ENCODE measurements at regions not wholly inside any gene's neighbourhood (a gene's known extent, or its start where the extent isn't known, plus 50 kb on each side); places are given as distances from the start of the nearest gene placed in this dataset.

- Mint-ChIP-seq H3K27ac (no peak overlapping the region), H3K4me1 (ENCODE audit: unreplicated experiment) (peaks cover 4% of the 10 kb centered on the region), H3K4me3 (no peak overlapping the region), H3K27me3 (peaks cover 3% of the 10 kb centered on the region), H3K9me3 (no peaks in the 10 kb centered on the region), H3K36me3 (no peaks in the 10 kb centered on the region)
- no peak for TF ChIP-seq CTCF (conservative IDR thresholded peaks at IDR 0.05)
- DNase-seq (ENCODE audit: extremely low spot score, unreplicated experiment) = no peak
These were observed 83.3 kb downstream of the PTGR3 start for GRCh38 chr18:75125382-75126331.

GRCh38 chr18:75124991-75125381, 84.0 kb downstream of the PTGR3 start:
- Mint-ChIP-seq H3K4me3 (no peak overlapping the region), H3K9me3 (no peaks in the 10 kb centered on the region), H3K4me1 (ENCODE audit: unreplicated experiment) (peaks cover 4% of the 10 kb centered on the region)

GRCh38 chr18:75124551-75124950, 84.4 kb downstream of the PTGR3 start:
- Mint-ChIP-seq H3K4me1 (ENCODE audit: unreplicated experiment) (peaks cover 4% of the 10 kb centered on the region), H3K36me3 (no peaks in the 10 kb centered on the region), H3K9me3 (peaks cover 1% of the 10 kb centered on the region), H3K27ac (no peak overlapping the region), H3K27me3 (peaks cover 4% of the 10 kb centered on the region), H3K4me3 (no peak overlapping the region)
- no peak for TF ChIP-seq CTCF (conservative IDR thresholded peaks at IDR 0.05)
- DNase-seq (ENCODE audit: extremely low spot score, unreplicated experiment) = no peak

More at GRCh38 chr18:75124991-75125381, 84.0 kb downstream of the PTGR3 start:
- Mint-ChIP-seq H3K27ac (no peak overlapping the region), H3K36me3 (no peaks in the 10 kb centered on the region), H3K27me3 (peaks cover 3% of the 10 kb centered on the region)
- no peak for TF ChIP-seq CTCF (conservative IDR thresholded peaks at IDR 0.05)
- DNase-seq (ENCODE audit: extremely low spot score, unreplicated experiment) = no peak

GRCh38 chr18:75123113-75123512, 85.8 kb downstream of the PTGR3 start:
- Mint-ChIP-seq H3K9me3 (peaks cover 5% of the 10 kb centered on the region), H3K36me3 (no peaks in the 10 kb centered on the region), H3K4me1 (ENCODE audit: unreplicated experiment) (peaks cover 4% of the 10 kb centered on the region), H3K27me3 (peaks cover 7% of the 10 kb centered on the region), H3K27ac (no peak overlapping the region), H3K4me3 (no peak overlapping the region)
- TF ChIP-seq CTCF (conservative IDR thresholded peaks at IDR 0.05) = no peak
- no peak for DNase-seq (ENCODE audit: extremely low spot score, unreplicated experiment)

- Mint-ChIP-seq H3K27ac (no peak overlapping the region), H3K36me3 (no peaks in the 10 kb centered on the region), H3K27me3 (peaks cover 7% of the 10 kb centered on the region), H3K4me3 (no peak overlapping the region), H3K4me1 (ENCODE audit: unreplicated experiment) (no peaks in the 10 kb centered on the region), H3K9me3 (peaks cover 5% of the 10 kb centered on the region)
- DNase-seq (ENCODE audit: extremely low spot score, unreplicated experiment) = no peak
- no peak for TF ChIP-seq CTCF (conservative IDR thresholded peaks at IDR 0.05)
These were observed 86.5 kb downstream of the PTGR3 start for GRCh38 chr18:75122334-75122958.
